Coronary artery (tissue), 2 donors: ENCODE measurements at regions not wholly inside any gene's neighbourhood (a gene's known extent, or its start where the extent isn't known, plus 50 kb on each side); places are given as distances from the start of the nearest gene placed in this dataset.

Source experiments
- DNase-seq: peaks from one replicate; pipeline ENCODE4 v3.0.0-alpha.2; 2017; ENCODE audit warnings: low spot score
- H3K27ac ChIP-seq, 2 donors: fragments of 200-600 bp; sonication (generic); one replicate each; pipeline ENCODE4 v1.5.1; 2016 to 2019
- H3K4me3 ChIP-seq: fragments of 200-600 bp; sonication (generic); 2 replicates; pipeline ENCODE4 v1.5.1; 2016; ENCODE audit warnings: mild to moderate bottlenecking, moderate library complexity
- CTCF ChIP-seq: fragments of 200-600 bp; sonication (generic); IDR thresholded peaks from one replicate; pipeline ENCODE4 v1.5.1; 2019; ENCODE audit warnings: antibody characterized with exemption

GRCh38 chr9:1456301-1457024 is 406.3 kb downstream of the DMRT2 start:
- DNase-seq: no peak
- H3K27ac ChIP-seq: no peak overlapping the region

GRCh38 chr9:1457460-1457859 is 407.3 kb downstream of the DMRT2 start:
- Histone ChIP-seq H3K4me3 (no peak overlapping the region), H3K27ac (no peak overlapping the region)
- TF ChIP-seq CTCF: no peak
- DNase-seq: no peak

More at GRCh38 chr9:1456301-1457024, 406.3 kb downstream of the DMRT2 start:
- no peak overlapping the region for H3K4me3 ChIP-seq
- no peak for TF ChIP-seq CTCF

- Histone ChIP-seq H3K4me3 (no peak overlapping the region), H3K27ac (no peak overlapping the region)
- TF ChIP-seq CTCF: no peak
- DNase-seq: no peak
These were observed 408.3 kb downstream of the DMRT2 start for GRCh38 chr9:1458503-1458902.

GRCh38 chr9:1460143-1460769 is 410.1 kb downstream of the DMRT2 start:
- H3K27ac ChIP-seq: no peak overlapping the region
- no peak for TF ChIP-seq CTCF
- no peak for DNase-seq
- no peak overlapping the region for H3K4me3 ChIP-seq

GRCh38 chr9:1461812-1462211 is 411.7 kb downstream of the DMRT2 start:
- H3K4me3 ChIP-seq: no peak overlapping the region
- H3K27ac ChIP-seq: no peak overlapping the region
- TF ChIP-seq CTCF: no peak
- no peak for DNase-seq

GRCh38 chr9:1462626-1463308 is 412.6 kb downstream of the DMRT2 start:
- Histone ChIP-seq H3K27ac (no peak overlapping the region), H3K4me3 (no peak overlapping the region)
- TF ChIP-seq CTCF: no peak
- no peak for DNase-seq

- DNase-seq: no peak
- H3K27ac ChIP-seq: no peak overlapping the region
- TF ChIP-seq CTCF: no peak
- no peak overlapping the region for H3K4me3 ChIP-seq
These were observed 419.8 kb downstream of the DMRT2 start for GRCh38 chr9:1469996-1470395.
